ENCODE measurements at regions not wholly inside any gene's neighbourhood (a gene's known extent, or its start where the extent isn't known, plus 50 kb on each side); places are given as distances from the start of the nearest gene placed in this dataset.

- Histone ChIP-seq H3K27me3 (no peaks in the 10 kb centered on the region), H3K4me1 (no peaks in the 10 kb centered on the region), H3K36me3 (no peaks in the 10 kb centered on the region), H3K9me3 (no peaks in the 10 kb centered on the region), H3K27ac (no peak overlapping the region), H3K4me3 (no peak overlapping the region)
- intact Hi-C loops (cut with DNase I; ENCODE audit: low total_unique reads) = no loop called here
- TF ChIP-seq POLR2AphosphoS5 (IDR thresholded peaks at IDR 0.05) = no peak
- no peak for TF ChIP-seq CTCF (IDR thresholded peaks at IDR 0.05)
- no peak for TF ChIP-seq POLR2A (IDR thresholded peaks at IDR 0.05)
- DNase-seq (ENCODE audit: low spot score in 2 of 2) = no peak
Measured at GRCh38 chr3:124444896-124445295, 285.4 kb upstream of the UMPS start.

DNA sequence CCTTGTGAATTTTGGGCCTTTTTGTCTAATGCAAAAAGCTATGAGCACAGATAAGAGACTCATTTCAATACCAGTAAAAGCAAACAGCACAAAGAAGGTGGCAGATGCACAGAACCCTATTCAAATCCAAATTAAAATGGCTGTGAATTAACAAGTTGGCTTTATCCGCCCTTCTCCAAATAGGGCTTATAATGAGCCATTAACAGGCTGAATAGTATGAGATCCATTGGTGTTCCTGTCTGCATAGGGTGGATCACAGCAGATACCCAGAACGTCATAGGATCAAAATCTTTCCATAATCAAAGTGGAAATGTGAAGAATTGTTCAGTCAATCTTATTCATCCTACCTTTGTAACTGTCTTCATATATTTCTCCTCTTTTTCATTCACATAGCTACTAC lies 282.4 kb upstream of the UMPS start:
- no peaks in the 10 kb centered on the region for H3K4me1 ChIP-seq
- H3K4me3 ChIP-seq = no peak overlapping the region
- H3K27me3 ChIP-seq = no peaks in the 10 kb centered on the region
- no peak for DNase-seq (ENCODE audit: low spot score in 2 of 2)
- H3K36me3 ChIP-seq = no peaks in the 10 kb centered on the region
- TF ChIP-seq POLR2A (IDR thresholded peaks at IDR 0.05) (no peak), POLR2AphosphoS5 (IDR thresholded peaks at IDR 0.05) (no peak), CTCF (IDR thresholded peaks at IDR 0.05) (no peak)
- H3K27ac ChIP-seq = no peak overlapping the region
- intact Hi-C loops (cut with DNase I; ENCODE audit: low total_unique reads) = no loop called here
- H3K9me3 ChIP-seq = no peaks in the 10 kb centered on the region

DNA sequence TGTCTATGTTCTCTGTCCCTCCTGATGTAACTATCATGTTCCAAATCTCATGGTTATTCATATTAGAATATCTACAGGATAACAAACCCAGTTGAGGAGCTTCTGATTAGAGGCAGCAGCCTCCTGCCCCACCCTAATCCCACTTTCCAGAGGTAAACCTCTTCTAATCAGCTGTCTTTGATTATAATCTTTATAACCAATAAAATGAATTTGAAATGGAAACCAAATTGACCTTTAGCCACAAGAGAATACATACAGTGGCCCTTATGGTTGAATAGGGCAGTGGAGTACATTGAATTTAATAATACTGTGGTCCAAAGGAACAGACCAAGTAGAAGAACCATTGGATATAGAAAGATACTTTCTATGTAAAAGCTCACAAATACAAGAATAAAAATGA lies 281.3 kb upstream of the UMPS start:
- Histone ChIP-seq H3K27ac (no peak overlapping the region), H3K9me3 (no peaks in the 10 kb centered on the region), H3K36me3 (no peaks in the 10 kb centered on the region), H3K4me1 (no peaks in the 10 kb centered on the region), H3K27me3 (no peaks in the 10 kb centered on the region), H3K4me3 (no peak overlapping the region)
- intact Hi-C loops (cut with DNase I; ENCODE audit: low total_unique reads) = no loop called here
- DNase-seq (ENCODE audit: low spot score in 2 of 2) = no peak
- TF ChIP-seq POLR2AphosphoS5 (IDR thresholded peaks at IDR 0.05) (no peak), POLR2A (IDR thresholded peaks at IDR 0.05) (no peak), CTCF (IDR thresholded peaks at IDR 0.05) (no peak)

GRCh38 chr3:124450366-124450765 lies 279.9 kb upstream of the UMPS start:
- no peak overlapping the region for H3K4me3 ChIP-seq
- TF ChIP-seq CTCF (IDR thresholded peaks at IDR 0.05) (no peak), POLR2A (IDR thresholded peaks at IDR 0.05) (no peak)
- no peaks in the 10 kb centered on the region for H3K27me3 ChIP-seq

GRCh38 chr3:124451630-124452317 lies 278.5 kb upstream of the UMPS start:
- Histone ChIP-seq H3K9me3 (no peaks in the 10 kb centered on the region), H3K4me1 (no peaks in the 10 kb centered on the region), H3K27ac (no peak overlapping the region), H3K27me3 (no peaks in the 10 kb centered on the region), H3K36me3 (no peaks in the 10 kb centered on the region), H3K4me3 (no peak overlapping the region)
- DNase-seq (ENCODE audit: low spot score in 2 of 2) = no peak
- no peak for TF ChIP-seq POLR2AphosphoS5 (IDR thresholded peaks at IDR 0.05)
- TF ChIP-seq CTCF (IDR thresholded peaks at IDR 0.05) = no peak
- no peak for TF ChIP-seq POLR2A (IDR thresholded peaks at IDR 0.05)
- intact Hi-C loops (cut with DNase I; ENCODE audit: low total_unique reads) = no loop called here

More at GRCh38 chr3:124450366-124450765, 279.9 kb upstream of the UMPS start:
- Histone ChIP-seq H3K27ac (no peak overlapping the region), H3K4me1 (no peaks in the 10 kb centered on the region), H3K9me3 (no peaks in the 10 kb centered on the region), H3K36me3 (no peaks in the 10 kb centered on the region)
- intact Hi-C loops (cut with DNase I; ENCODE audit: low total_unique reads) = no loop called here
- DNase-seq (ENCODE audit: low spot score in 2 of 2) = no peak
